Aorta (tissue), 5 donors: ENCODE measurements at regions not wholly inside any gene's neighbourhood (a gene's known extent, or its start where the extent isn't known, plus 50 kb on each side); places are given as distances from the start of the nearest gene placed in this dataset.

ENCODE experiments used
- ATAC-seq: fragments of 200-7000 bp; cut with Tn5 transposase; one replicate; pipeline ENCODE4 v1.9.1; 2022; ENCODE audit warnings: moderate library complexity; ENCODE audit not compliant: low FRiP score
- DNase-seq, 2 donors: peaks; one replicate each; pipeline ENCODE4 v3.0.0-alpha.2; 2020
- H3K27ac ChIP-seq, 2 donors: one replicate each; pipeline ENCODE4 v1.5.1; 2013; ENCODE audit warnings: low read length in 2 of 2, mild to moderate bottlenecking in 2 of 2, moderate library complexity in 2 of 2, control low read depth in 1 of 2, inconsistent platforms in 1 of 2, low read depth in 1 of 2
- H3K27me3 ChIP-seq, 2 donors: one replicate each; pipeline ENCODE4 v1.6.1; 2013; ENCODE audit warnings: control low read depth in 1 of 2, low read length in 1 of 2, mild to moderate bottlenecking in 1 of 2, moderate library complexity in 1 of 2; ENCODE audit not compliant: insufficient read depth in 2 of 2, control insufficient read depth in 1 of 2
- H3K36me3 ChIP-seq, 2 donors: one replicate each; pipeline ENCODE4 v1.6.1; 2013; ENCODE audit warnings: control low read depth in 1 of 2, low read length in 1 of 2, mild to moderate bottlenecking in 1 of 2; ENCODE audit not compliant: insufficient read depth in 2 of 2, control insufficient read depth in 1 of 2
- H3K4me1 ChIP-seq, 2 donors: one replicate each; pipeline ENCODE4 v1.6.1; 2013; ENCODE audit warnings: low read length in 2 of 2, control low read depth in 1 of 2, mild to moderate bottlenecking in 1 of 2, moderate library complexity in 1 of 2; ENCODE audit not compliant: insufficient read depth in 2 of 2, control insufficient read depth in 1 of 2
- H3K4me3 ChIP-seq, 2 donors: one replicate each; pipeline ENCODE4 v1.5.1; 2013; ENCODE audit warnings: low read length in 2 of 2, control low read depth in 1 of 2, mild to moderate bottlenecking in 1 of 2
- H3K9me3 ChIP-seq: one replicate; pipeline ENCODE4 v1.6.1; 2013; ENCODE audit warnings: mild to moderate bottlenecking, low read length; ENCODE audit not compliant: control insufficient read depth
- WGBS, 2 donors: extraction: QIAGEN DNeasy Blood & Tissue Kit; methylation state at CpG; one replicate each; pipeline ENCODE4 v1.1.7; 2013; 5-methylcytosine and 5-hydroxymethylcytosine counted together
- intact Hi-C, 2 donors: fragments of 100-400 bp; cut with DNase I; formaldehyde crosslinking; loops; one replicate each; pipeline versions ENCODE4 v1.14.2 to v1.15.0; 2022
- donor health status: healthy with polysubstance abuse.
- donor health status: Bipolar disorder and iron deficiency.
- donor health status: DM: no; HTN: no; CAD: no.
- donor health status: DM: no; HTN: no; CAD: no.
- donor health status: DM: yes; HTN: yes; CAD: no.

GRCh38 chrX:122244080-122244479 is 940.0 kb upstream of the GRIA3 start:
- Histone ChIP-seq H3K27ac (no peak overlapping the region), H3K4me1 (no peaks in the 10 kb centered on the region), H3K9me3 (no peaks in the 10 kb centered on the region), H3K4me3 (no peak overlapping the region), H3K36me3 (no peaks in the 10 kb centered on the region), H3K27me3 (no peaks in the 10 kb centered on the region)
- DNase-seq = no peak
- ATAC-seq = no peak
- 54 to 76% methylated on average over 2 of the region's 2 CpGs for WGBS, 2 donors
- intact Hi-C loops = no loop called here

- DNase-seq = no peak
- Histone ChIP-seq H3K36me3 (no peaks in the 10 kb centered on the region), H3K27ac (no peak overlapping the region), H3K9me3 (no peaks in the 10 kb centered on the region), H3K4me1 (no peaks in the 10 kb centered on the region), H3K27me3 (no peaks in the 10 kb centered on the region), H3K4me3 (no peak overlapping the region)
- intact Hi-C loops = no loop called here
- ATAC-seq = no peak
Observed at GRCh38 chrX:122245175-122245574, 938.9 kb upstream of the GRIA3 start.

- WGBS, 2 donors = 74 to 86% methylated on average over 2 of the region's 2 CpGs
- Histone ChIP-seq H3K27ac (no peak overlapping the region), H3K4me3 (no peak overlapping the region), H3K27me3 (no peaks in the 10 kb centered on the region), H3K4me1 (no peaks in the 10 kb centered on the region), H3K9me3 (no peaks in the 10 kb centered on the region), H3K36me3 (no peaks in the 10 kb centered on the region)
- intact Hi-C loops = no loop called here
- ATAC-seq (no peak), DNase-seq (no peak)
Observed at GRCh38 chrX:122245943-122246342, 938.1 kb upstream of the GRIA3 start.

GRCh38 chrX:122246937-122247336 is 937.1 kb upstream of the GRIA3 start:
- no peak for DNase-seq
- Histone ChIP-seq H3K4me3 (no peak overlapping the region), H3K9me3 (no peaks in the 10 kb centered on the region), H3K27me3 (no peaks in the 10 kb centered on the region), H3K27ac (no peak overlapping the region), H3K36me3 (no peaks in the 10 kb centered on the region), H3K4me1 (no peaks in the 10 kb centered on the region)
- intact Hi-C loops = no loop called here
- WGBS, 2 donors = 45 to 60% methylated on average over 3 of the region's 3 CpGs
- no peak for ATAC-seq

GRCh38 chrX:122248681-122249080 is 935.4 kb upstream of the GRIA3 start:
- DNase-seq = no peak
- Histone ChIP-seq H3K27me3 (no peaks in the 10 kb centered on the region), H3K4me3 (no peak overlapping the region), H3K27ac (no peak overlapping the region), H3K9me3 (no peaks in the 10 kb centered on the region), H3K36me3 (no peaks in the 10 kb centered on the region), H3K4me1 (no peaks in the 10 kb centered on the region)
- intact Hi-C loops = no loop called here
- no peak for ATAC-seq

GRCh38 chrX:122252454-122252853 is 931.6 kb upstream of the GRIA3 start:
- Histone ChIP-seq H3K9me3 (no peaks in the 10 kb centered on the region), H3K27ac (no peak overlapping the region), H3K4me1 (no peaks in the 10 kb centered on the region), H3K4me3 (no peak overlapping the region), H3K36me3 (no peaks in the 10 kb centered on the region), H3K27me3 (no peaks in the 10 kb centered on the region)
- no peak for DNase-seq
- no peak for ATAC-seq
- intact Hi-C loops = no loop called here
- WGBS, 2 donors = 69 to 92% methylated on average over 5 of the region's 5 CpGs

- Histone ChIP-seq H3K9me3 (no peaks in the 10 kb centered on the region), H3K4me3 (no peak overlapping the region), H3K27ac (no peak overlapping the region), H3K36me3 (no peaks in the 10 kb centered on the region), H3K27me3 (no peaks in the 10 kb centered on the region), H3K4me1 (no peaks in the 10 kb centered on the region)
- DNase-seq = no peak
- intact Hi-C loops = no loop called here
- ATAC-seq = no peak
Observed at GRCh38 chrX:122268353-122268752, 915.7 kb upstream of the GRIA3 start.

- intact Hi-C loops = no loop called here
- Histone ChIP-seq H3K36me3 (no peaks in the 10 kb centered on the region), H3K27ac (no peak overlapping the region), H3K4me3 (no peak overlapping the region), H3K4me1 (no peaks in the 10 kb centered on the region), H3K27me3 (no peaks in the 10 kb centered on the region), H3K9me3 (no peaks in the 10 kb centered on the region)
- no peak for DNase-seq
- ATAC-seq = no peak
Observed at GRCh38 chrX:122269243-122269781, 914.8 kb upstream of the GRIA3 start.

GRCh38 chrX:122270809-122271494 is 913.1 kb upstream of the GRIA3 start:
- Histone ChIP-seq H3K9me3 (no peaks in the 10 kb centered on the region), H3K27ac (no peak overlapping the region), H3K4me3 (no peak overlapping the region), H3K27me3 (no peaks in the 10 kb centered on the region), H3K36me3 (no peaks in the 10 kb centered on the region), H3K4me1 (no peaks in the 10 kb centered on the region)
- ATAC-seq (no peak), DNase-seq (no peak)
- intact Hi-C loops = no loop called here
- WGBS, 2 donors = 76 to 94% methylated on average over 7 of the region's 7 CpGs
